KBM-7 (cell line): ENCODE measurements at regions not wholly inside any gene's neighbourhood (a gene's known extent, or its start where the extent isn't known, plus 50 kb on each side); places are given as distances from the start of the nearest gene placed in this dataset.

Experiments
- DNase-seq: peaks from one replicate; pipeline ENCODE4 v3.0.0-alpha.2; 2015
- in situ Hi-C: fragments of 300-500 bp; cut with MboI; formaldehyde crosslinking; loops from 2 replicates; pipeline ENCODE4 v1.14.3; 2020; ENCODE audit warnings: low sequenced_read_pairs, low pct_unique_long_range_greater_than_20kb, mixed read lengths

DNA sequence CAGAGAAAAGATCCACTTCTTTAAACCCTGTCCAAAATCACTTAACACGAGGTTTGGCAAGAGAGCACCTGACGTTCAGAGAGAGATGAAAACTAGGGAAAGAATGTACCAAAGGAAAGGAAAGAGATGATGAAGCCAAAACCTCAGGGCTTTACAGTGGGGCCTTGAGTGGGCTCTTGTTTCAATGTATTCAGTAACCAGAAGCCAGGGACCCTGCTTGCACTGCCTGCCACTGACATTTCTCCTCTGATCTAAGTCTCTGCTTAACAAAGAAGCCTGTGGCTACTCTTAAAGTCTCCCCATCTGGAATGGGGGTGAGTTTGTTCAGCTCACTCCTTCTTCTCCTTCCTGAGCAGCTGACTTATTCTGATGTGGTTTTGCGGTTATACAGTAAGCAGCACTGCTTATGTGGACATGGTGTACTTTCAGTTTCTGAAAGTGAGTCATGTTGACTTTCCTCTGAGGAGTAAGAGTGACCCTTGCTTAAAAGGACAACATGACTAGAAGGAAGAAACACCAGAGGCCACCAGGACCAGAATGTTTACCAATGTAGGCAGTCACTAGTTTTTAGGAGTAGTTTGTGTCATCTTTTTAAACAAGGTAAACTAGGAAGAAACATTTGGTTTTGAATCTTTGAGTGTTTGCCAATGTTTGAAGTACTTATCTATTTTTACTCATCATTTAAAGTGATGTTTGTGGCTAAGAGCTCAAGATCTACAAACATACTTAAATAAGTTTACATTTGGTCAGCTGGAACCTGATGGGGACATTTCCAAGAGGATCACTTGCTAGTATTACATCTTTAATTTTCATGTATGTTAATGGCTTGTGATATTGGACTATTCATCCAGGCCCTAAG, 87.4 kb downstream of the FASLG start:
- in situ Hi-C loops: loop anchor here (25.0 kb wide), 1 partner anchor 1991 kb away; no protein-coding TSS in a partner anchor
- DNase-seq: peak; percentile 90

DNA sequence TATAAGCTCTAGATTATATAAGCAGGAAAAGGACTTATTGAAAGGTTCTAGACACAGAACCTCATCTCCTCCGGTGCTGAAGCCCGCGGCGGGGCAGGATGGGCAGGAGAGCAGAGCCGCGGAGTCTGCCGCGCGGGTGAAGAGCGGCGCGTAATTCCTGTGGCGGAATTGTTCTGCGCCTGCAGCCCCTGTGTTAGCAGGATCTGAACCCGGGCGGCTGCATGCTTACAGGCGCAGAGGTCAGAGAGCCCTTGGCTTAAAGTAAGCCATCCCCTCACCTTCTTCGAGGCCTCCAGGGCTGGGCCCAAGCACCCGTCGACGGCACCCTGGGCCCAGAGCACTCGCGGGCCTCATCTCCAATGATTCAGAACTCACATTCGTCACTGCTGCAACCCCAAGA, 89.3 kb downstream of the FASLG start:
- in situ Hi-C loops: loop anchor here (25.0 kb wide), 1 partner anchor 1989 kb away; no protein-coding TSS in a partner anchor
- no peak for DNase-seq

DNA sequence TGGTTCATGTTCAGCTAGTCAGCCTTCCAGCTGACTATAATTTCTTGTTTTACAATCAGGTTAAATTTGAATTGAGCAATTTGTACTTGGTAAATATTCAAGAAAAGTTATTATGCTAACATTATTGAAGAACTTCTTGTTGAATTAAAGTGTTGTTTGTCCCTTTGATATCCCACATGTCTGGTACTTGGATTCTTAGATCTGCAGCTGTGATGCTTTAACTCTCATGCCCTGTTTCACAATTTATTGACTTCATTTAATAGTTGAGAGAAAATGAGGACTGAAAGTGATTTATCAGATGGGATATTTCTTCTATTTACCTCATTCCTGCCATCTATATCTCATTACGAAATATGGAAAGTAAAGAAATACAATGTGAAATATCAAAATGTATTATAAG, 92.8 kb downstream of the FASLG start:
- no peak for DNase-seq
- in situ Hi-C loops: loop anchor here (25.0 kb wide), 1 partner anchor 661 kb away; no protein-coding TSS in a partner anchor

DNA sequence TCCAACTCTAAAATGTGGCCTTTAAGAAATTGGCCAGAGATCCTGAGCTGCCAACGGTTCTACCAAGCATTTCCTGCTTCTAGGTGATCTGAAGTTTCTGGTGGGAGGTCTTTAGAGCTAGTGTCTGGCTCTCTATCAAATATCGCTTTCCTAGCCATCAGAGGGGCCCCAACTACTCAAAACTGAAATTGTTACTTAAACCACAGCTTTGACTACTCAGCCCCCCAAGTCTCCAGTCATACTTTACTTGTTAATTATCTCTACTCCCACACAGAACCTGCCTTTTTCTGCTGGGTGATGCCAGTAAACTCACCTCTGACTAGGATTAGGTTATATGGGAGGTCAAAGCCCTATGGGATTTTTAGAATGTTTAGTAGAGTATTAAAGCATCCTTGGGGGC, 95.1 kb downstream of the FASLG start:
- peak; percentile 16 for DNase-seq
- in situ Hi-C loops: loop anchor here (25.0 kb wide), 1 partner anchor 658 kb away; no protein-coding TSS in a partner anchor

DNA sequence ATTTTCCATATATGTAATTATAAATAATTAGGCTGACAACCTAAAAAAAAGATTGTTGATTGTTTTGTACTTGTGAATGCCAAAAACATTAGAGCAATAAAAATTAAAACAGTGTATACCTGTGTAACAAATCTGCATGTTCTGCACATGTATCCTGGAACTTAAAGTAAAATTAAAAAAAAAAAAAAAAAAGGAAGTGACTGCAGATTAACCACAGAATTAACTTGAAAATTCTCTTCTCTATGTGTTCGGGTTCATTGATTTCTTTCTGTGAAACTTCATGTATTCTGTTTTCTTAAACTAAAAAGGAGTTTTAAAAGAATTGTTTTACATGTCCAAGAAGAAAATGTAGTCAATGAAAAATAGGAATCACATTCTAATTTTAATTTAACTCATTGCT, 95.7 kb downstream of the FASLG start:
- in situ Hi-C loops: loop anchor here (25.0 kb wide), 1 partner anchor 658 kb away; no protein-coding TSS in a partner anchor
- peak; percentile 27 for DNase-seq

DNA sequence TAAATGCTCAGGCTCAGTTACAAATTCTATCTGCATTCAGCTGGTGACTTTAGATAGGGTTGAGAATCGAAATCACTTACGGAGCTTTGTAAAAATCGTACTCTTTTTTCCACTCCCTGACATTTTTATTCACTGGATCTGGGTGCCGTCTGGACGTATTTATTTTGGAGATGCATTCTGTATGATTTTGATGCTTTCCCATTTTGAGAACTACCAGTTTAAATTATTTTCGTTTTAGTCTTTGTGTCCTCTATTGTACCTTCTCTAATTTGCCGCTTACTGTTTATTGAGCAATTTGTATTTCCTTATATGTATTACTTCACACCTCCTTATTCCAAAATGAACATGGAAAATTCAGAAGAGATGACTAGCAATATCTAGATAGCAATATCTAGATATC, 96.2 kb downstream of the FASLG start:
- in situ Hi-C loops: loop anchor here (25.0 kb wide), 1 partner anchor 657 kb away; no protein-coding TSS in a partner anchor
- DNase-seq: no peak

DNA sequence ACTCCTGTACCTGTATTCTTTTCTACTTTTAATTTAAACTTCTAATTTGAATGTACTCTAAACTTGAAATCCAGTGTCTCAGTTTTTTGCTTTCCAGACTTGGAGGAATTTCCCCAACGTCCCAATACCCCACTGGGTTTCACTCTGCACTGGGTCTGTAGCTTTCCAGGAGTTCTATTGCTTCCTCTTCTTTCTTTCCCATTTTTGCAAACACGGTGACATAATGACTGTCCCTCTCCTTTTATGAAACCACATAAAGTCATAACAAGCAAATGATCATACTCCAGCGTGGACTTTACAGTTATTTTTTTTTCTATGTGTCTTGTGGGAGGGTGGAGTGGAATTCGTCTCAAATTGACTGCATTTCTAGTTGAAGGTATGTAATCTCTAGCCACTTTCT, 97.1 kb downstream of the FASLG start:
- in situ Hi-C loops: loop anchor here (25.0 kb wide), 1 partner anchor 656 kb away; no protein-coding TSS in a partner anchor
- no peak for DNase-seq

DNA sequence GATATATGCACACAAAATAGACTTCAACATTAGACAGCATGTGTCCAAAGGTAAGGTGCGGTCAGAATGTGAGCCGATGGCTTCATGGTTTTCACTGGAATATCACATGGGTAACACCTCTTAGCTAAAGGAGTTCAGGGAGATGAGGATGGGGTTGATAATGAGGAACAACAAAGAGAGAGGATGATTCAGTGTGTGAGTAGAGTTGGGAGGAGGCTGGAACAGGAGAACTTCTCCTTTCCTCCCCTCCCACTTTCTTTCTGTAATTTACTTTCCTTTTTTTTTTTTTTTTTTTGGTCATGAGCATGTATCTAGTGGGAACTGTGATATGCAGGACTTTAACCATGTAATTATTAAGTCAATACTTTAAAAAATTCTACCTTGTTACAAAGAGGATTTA, 99.4 kb downstream of the FASLG start:
- in situ Hi-C loops: loop anchor here (25.0 kb wide), 1 partner anchor 654 kb away; no protein-coding TSS in a partner anchor
- DNase-seq: peak; percentile 36

DNA sequence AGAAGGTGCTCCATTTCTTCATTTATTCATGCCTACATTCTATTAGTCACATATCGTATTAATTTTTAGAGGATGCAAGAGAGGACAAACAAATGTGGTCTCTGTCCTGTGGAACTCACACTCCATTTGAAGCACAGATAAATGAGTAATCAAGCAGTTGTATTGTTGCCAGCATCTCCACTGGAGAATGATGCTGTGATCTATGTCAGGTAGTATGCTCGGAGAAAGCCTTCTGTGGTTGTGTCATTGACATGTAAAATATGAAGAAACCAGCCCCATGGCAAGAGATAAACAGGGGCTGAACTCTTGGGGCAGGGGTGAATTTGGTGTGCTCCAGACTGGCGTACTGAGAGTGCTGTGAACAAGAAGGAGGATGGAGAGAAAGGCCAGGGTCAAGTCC, 101.2 kb downstream of the FASLG start:
- in situ Hi-C loops: loop anchor here (25.0 kb wide), 1 partner anchor 652 kb away; no protein-coding TSS in a partner anchor
- DNase-seq: no peak

DNA sequence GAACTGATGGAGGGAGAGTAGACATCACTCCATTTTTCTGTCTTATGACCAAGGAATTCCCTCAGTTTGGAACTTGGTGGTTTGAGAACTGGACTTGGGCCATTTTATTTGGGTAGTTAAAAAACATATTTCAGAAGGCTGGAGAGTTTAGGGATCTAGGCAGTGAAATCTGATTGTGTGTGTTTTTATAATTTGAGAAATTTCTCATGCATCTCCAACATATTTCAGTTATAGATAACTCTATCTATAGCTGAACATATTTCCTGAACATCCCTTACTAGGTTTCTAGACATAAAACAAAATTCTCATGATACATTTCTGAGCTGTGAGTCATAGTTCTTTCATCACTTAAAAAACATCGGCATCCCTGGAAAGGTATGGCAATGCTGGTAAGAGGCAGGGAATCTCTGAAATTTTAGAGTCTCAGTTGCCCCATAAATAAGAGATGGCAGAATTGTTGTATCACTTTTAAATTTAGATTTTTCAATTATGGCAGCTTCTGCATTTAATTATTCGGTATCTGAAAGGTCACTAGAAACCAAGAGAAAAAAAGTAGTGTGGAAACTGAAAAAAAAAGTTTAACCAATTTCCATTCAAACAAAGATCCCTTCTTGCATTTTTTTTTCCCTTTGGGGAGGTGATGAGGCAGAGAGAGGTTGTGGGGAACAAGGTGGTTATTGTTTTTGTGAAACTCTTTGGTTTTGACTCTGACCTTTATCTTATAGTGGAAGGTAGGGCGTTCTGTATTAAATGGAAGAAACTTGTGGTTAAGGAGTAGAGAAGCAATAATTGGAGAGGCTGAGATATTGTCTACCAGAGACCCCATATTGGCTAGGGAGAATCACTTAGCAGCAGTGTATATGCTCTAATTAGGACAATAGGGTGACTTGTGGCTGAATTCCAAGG, 102.9 kb downstream of the FASLG start:
- no peak for DNase-seq
- in situ Hi-C loops: loop anchor here (25.0 kb wide), 1 partner anchor 650 kb away; no protein-coding TSS in a partner anchor

DNA sequence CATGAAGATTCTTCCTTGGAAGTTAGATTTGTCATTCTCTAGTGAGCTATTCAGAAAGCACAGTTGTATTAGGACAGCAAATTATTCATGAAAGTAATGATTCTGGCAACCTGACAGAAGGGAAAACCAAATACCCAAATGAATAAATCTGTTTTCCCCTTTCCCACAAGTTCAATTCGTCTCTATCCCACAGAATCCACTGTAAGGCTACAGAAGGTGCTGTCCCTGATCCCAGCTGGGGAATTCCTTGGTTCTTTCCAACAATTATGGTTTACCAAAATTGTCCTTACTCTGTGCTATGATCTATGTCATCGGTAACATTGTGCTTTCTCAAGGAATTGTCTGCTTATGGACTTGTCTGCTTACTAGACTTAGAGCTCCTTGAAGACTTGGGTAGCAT, 104.2 kb downstream of the FASLG start:
- DNase-seq: no peak
- in situ Hi-C loops: loop anchor here (25.0 kb wide), 1 partner anchor 649 kb away; no protein-coding TSS in a partner anchor

DNA sequence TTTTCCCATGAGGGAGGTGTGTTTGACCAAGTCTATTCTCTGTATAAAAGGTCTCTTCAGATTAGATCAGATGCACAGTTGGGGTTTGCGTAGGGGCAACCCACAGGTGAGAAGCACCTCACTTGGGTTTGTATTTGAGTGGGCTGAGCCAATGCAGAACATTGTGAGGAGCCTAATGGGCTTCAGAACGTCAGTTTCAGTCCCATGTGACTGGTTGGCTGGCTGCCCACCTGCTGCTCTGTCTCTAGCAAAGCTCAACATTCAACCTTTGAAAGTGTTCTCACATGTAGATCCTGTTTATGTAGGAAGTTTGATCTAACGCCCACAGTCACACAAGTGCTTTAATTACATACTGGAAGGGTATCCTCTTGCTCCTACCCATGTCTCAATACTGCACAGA, 105.5 kb downstream of the FASLG start:
- in situ Hi-C loops: loop anchor here (25.0 kb wide), 1 partner anchor 648 kb away; no protein-coding TSS in a partner anchor
- no peak for DNase-seq

DNA sequence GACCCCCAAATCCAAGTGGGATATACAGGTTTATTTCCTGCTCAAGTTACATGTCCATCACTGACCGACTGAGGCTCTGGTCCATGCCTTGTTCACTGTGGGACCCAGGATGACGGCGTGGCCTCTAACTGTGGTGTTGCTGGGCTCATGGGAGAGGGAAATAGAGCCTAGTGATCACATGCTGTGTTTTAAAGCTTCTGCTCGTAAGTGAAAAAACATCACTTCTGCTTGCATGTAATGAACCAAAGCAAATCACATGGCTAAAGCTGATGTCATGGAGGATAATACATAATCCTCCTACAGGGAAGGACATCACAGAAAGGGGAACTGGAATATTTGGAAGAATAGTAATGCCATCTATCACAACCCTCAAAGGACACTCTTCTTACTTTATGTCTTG, 107.6 kb downstream of the FASLG start:
- DNase-seq: no peak
- in situ Hi-C loops: loop anchor here (25.0 kb wide), 1 partner anchor 646 kb away; no protein-coding TSS in a partner anchor

DNA sequence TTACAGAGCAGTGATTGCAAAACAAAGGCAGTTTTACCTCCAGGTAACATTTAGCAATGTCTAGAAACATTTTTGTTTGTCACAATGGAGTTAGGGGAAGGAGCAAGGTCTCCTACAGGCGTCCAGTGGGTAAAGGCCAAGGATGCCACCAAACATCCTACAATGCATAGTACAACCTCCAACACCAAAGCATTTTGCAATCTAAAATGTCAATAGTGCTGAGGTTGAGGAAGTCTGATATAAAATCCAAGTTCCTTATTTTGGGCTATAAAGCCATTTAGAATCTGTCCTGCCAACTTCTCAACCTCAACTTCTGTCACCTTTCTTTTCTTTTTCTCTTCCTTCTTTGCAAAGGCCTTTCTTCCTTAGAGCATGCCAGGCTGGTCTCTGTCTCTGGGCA, 111.2 kb downstream of the FASLG start:
- DNase-seq: peak; percentile 38
- in situ Hi-C loops: loop anchor here (25.0 kb wide), 1 partner anchor 642 kb away; no protein-coding TSS in a partner anchor

DNA sequence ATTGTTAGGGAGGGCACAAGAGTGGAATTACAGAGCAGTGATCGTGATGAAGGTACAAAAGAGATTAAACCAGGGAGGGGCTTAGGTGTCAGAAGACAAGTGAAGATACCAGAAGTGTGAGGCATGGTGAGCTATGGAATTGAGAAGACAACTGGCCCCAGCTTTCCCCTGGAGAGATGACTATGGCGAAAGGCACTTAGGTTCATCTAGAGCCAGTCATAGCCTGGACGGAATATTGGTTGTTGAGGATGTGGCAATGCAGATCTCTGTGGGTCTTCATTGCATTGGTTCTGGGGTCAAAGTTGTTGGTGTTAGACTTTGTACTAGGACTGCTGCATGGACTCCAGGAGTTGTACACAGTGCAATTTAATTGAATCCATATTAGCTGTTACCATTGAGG, 115.7 kb downstream of the FASLG start:
- in situ Hi-C loops: loop anchor here (25.0 kb wide), 1 partner anchor 638 kb away; no protein-coding TSS in a partner anchor

DNA sequence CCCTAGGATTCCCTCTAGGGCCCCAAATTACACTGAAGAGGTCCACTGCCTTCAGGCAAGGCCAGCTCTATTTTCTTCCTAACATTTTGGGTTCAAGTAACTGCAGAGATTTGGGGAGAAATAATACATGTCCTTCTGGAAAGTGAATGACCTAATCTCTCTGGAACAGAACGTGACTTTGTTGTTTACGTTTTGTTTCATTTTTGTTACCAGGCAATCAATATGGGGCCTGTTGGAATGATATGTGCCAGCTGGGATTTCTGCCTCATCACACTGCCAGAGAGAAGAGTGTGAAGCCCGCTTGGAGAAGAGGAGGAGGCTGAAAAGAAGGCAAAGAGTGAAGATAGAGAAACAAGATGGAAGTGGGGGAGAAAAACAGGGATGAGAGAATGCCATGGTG, 116.7 kb downstream of the FASLG start:
- in situ Hi-C loops: no loop called here
- no peak for DNase-seq

More for the DNA sequence above, 115.7 kb downstream of the FASLG start:
- DNase-seq: no peak

DNA sequence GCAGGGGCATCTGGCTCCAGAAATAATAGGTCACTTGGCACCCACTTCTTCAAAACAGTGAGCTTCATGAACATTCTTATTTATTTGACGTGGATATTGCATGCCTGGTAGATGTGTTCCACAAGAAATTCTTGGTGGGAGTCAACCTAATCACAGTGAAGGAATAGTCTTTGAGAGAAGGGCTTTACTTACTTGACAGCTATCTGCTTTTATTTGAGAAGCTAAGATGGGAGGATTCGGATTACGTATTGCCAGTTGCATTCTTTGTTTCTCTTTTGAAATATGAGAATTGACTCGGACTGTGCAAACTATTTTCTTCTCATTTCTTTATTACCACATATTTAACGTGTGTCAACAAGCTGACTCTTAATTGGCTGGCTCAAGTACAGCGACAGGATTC, 117.2 kb downstream of the FASLG start:
- no peak for DNase-seq

DNA sequence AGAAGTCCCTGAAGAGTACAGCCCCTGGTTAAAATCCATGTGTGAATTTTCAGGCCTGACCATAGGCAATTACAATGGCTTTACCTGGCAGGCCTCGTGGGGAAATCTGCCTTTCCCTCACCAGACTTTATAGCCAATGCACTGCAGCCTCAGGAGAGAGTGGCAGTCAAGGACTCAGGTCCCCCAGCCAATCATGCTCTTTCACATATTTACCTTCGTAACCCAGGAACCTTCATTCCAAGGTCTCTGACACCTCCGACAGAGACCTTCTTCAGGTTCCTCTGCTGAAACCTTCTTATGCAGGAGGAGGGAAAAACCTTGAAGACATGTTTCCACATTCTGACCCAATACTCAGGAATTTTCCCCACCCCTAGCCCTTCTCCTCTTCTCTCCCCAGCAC, 118.9 kb downstream of the FASLG start:
- DNase-seq: no peak
- in situ Hi-C loops: no loop called here

More for the DNA sequence above, 117.2 kb downstream of the FASLG start:
- in situ Hi-C loops: no loop called here
